ENCODE measurements at regions not wholly inside any gene's neighbourhood (a gene's known extent, or its start where the extent isn't known, plus 50 kb on each side); places are given as distances from the start of the nearest gene placed in this dataset.

DNA sequence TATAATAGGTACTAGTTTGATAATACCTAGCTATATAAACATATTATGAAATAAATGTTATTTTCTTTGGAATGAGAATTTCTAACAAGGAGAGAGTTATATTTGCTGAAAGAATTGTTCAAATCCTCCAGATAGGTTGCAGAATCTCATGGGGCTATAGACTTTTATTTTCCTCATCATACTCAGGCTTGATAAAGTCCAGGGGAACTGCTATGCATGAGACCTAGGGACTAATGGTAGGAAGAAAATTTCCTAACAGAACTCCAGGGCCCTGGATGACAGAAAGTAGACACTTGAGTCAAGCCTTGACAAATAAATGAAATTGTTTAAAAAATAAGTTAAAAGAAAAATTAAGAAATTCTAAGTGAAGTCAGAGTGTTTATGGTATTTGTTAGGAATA lies 138.5 kb upstream of the DACH1 start:
- H3K4me3 ChIP-seq (replicated peaks; ENCODE audit: low read depth, low read length) = no peak overlapping the region
- TF ChIP-seq, protein P1, sequence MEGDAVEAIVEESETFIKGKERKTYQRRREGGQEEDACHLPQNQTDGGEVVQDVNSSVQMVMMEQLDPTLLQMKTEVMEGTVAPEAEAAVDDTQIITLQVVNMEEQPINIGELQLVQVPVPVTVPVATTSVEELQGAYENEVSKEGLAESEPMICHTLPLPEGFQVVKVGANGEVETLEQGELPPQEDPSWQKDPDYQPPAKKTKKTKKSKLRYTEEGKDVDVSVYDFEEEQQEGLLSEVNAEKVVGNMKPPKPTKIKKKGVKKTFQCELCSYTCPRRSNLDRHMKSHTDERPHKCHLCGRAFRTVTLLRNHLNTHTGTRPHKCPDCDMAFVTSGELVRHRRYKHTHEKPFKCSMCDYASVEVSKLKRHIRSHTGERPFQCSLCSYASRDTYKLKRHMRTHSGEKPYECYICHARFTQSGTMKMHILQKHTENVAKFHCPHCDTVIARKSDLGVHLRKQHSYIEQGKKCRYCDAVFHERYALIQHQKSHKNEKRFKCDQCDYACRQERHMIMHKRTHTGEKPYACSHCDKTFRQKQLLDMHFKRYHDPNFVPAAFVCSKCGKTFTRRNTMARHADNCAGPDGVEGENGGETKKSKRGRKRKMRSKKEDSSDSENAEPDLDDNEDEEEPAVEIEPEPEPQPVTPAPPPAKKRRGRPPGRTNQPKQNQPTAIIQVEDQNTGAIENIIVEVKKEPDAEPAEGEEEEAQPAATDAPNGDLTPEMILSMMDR (IDR thresholded peaks at IDR 0.05; ENCODE audit: low read length, missing control alignments) = no peak
- DNase-seq (ENCODE audit: low read depth) = no peak

DNA sequence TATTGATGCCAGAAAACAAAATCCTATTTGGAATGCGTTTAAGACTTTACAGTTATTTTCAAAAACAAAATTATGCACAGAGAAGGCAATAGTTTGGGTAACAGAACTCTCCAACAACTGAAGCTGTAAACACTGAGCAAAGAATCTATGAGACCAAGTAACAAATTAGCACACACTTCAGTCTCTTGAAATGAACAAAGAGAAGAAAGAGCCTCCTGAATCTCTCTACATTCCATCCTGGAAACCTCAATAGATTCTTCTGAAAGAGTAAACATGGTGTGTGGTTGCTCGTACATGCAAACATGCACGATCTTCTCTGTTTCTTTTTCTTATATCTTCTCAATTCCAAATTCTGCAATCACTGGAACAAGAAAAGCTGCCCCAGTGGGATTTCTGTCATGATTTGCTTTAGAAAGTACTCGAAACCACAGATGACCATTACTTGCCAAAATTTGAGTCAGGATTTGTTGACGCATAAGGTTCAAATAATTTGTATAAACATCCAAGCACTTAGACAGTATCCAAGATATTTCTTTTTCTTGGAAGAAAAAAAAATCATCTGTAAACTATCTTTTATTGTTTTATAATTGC lies 137.9 kb upstream of the DACH1 start:
- H3K4me3 ChIP-seq (replicated peaks; ENCODE audit: low read depth, low read length) = no peak overlapping the region
- DNase-seq (ENCODE audit: low read depth) = peak; percentile 1
- TF ChIP-seq, protein P1 (IDR thresholded peaks at IDR 0.05; ENCODE audit: low read length, missing control alignments) = no peak

DNA sequence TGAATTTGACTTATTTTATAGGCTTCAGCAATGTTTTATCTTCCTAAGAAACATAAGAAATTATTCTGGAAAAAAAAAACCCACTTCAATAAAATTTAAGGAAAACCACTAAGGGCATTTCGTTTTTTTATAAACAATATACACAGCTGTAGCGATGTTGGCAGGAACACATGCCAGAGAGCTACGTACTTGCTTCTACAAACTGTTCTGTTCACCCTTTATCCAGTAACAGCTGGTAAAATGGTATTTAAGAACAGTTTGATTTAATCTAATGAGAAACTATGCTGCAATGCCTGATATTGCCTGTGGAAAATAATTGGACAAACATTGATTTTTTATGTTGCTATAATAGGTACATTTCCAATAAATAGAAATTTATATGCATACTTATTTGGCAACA lies 137.2 kb upstream of the DACH1 start:
- H3K4me3 ChIP-seq (replicated peaks; ENCODE audit: low read depth, low read length) = no peak overlapping the region
- no peak for DNase-seq (ENCODE audit: low read depth)
- TF ChIP-seq, protein P1 (IDR thresholded peaks at IDR 0.05; ENCODE audit: low read length, missing control alignments) = no peak

DNA sequence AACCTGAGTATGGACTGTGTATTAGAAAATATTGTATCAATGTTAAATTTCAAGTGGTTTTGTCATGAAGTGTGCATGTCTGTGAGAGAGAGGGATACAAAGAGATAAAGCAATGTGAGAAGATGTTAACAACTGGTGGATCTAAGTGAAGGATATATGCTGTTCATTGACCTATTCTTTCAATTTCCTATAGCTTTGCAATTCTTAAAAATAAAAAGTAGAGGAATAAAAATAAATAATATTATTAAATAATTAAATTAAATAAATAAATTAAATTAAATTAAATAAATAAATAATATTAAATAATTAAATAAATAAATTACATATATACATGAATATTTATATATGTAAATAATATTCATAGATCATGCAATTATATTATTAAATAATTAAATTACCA lies 131.2 kb upstream of the DACH1 start:
- TF ChIP-seq, protein P1 (IDR thresholded peaks at IDR 0.05; ENCODE audit: low read length, missing control alignments) = no peak
- no peak overlapping the region for H3K4me3 ChIP-seq (replicated peaks; ENCODE audit: low read depth, low read length)
- DNase-seq (ENCODE audit: low read depth) = no peak

DNA sequence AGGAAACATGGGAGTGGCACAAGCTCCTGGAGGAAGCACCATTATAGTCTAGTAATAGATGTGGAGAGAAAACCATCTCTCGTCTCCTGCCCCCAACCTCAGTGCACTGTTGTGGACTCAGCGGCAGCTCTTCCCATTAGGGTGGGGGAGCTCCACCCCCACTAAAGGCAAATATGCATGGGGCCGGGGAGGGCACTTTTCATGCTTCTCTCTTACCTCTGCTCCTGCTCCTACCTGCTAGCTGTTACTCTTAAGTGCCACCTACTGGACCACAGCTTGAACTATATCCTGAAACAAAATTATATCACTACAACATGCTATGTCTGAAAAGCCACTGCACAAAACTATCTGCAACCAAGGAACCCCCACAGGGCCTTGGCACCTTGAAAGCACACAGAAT lies 112.6 kb upstream of the DACH1 start:
- no peak overlapping the region for H3K4me3 ChIP-seq (replicated peaks; ENCODE audit: low read depth, low read length)
- TF ChIP-seq, protein P1 (IDR thresholded peaks at IDR 0.05; ENCODE audit: low read length, missing control alignments) = peak; percentile 21
- DNase-seq (ENCODE audit: low read depth) = peak; percentile 8

DNA sequence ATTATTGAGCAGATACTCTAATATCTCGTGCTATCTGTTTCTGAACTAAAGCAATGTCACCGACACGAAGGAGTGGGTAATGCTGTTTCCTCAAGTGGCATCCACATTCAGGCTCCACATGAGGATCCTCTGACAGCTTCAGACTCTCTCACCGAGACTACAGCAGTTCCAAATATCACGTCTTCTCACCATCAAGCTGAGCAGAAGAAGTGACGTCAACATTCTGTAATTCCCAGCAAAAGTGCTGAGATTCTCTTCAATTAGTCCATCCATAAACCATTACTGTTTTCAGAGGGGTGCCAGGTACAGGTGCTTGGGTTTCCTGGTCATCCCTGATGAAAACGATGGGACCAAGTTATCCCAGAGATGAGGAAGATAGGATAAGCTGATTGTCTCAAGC lies 110.0 kb upstream of the DACH1 start:
- TF ChIP-seq, protein P1 (IDR thresholded peaks at IDR 0.05; ENCODE audit: low read length, missing control alignments) = no peak
- H3K4me3 ChIP-seq (replicated peaks; ENCODE audit: low read depth, low read length) = no peak overlapping the region
- no peak for DNase-seq (ENCODE audit: low read depth)

DNA sequence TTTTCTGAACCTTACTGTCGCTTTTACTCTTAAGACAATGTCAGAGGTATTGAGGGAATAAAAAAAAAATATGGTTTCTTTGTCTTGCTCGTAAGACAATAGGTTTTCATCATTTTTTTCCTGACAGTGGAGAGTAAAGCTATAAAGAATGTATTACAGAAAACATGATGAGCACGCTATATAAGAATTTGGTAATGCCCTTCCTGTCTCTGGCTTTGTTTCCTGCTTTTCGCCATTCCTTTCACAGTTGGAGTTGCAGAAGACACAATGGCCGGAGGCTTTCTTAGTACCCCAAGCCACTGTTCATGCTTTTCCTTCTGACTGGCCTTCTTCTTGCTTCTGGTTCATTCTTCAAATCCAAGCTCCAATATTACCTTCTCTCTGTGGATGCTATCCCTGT lies 101.0 kb upstream of the DACH1 start:
- no peak overlapping the region for H3K4me3 ChIP-seq (replicated peaks; ENCODE audit: low read depth, low read length)
- DNase-seq (ENCODE audit: low read depth) = peak; percentile 34
- TF ChIP-seq, protein P1 (IDR thresholded peaks at IDR 0.05; ENCODE audit: low read length, missing control alignments) = no peak

Measured in fibroblast of pulmonary artery (primary cell).